MM.1S (cell line): ENCODE measurements at regions not wholly inside any gene's neighbourhood (a gene's known extent, or its start where the extent isn't known, plus 50 kb on each side); places are given as distances from the start of the nearest gene placed in this dataset.

Experiments used
- EZH2phosphoT487 ChIP-seq: fragments of 300-600 bp; sonication (generic); IDR thresholded peaks from 2 replicates; pipeline ENCODE4 v1.6.1; 2018; ENCODE audit warnings: antibody characterized with exemption, low read length
- TF ChIP-seq, protein P1 (sequence below): fragments of 300-600 bp; sonication (generic); IDR thresholded peaks from 2 replicates; pipeline ENCODE4 v1.5.1; 2016; ENCODE audit warnings: antibody characterized with exemption, low read length, mixed read lengths

DNA sequence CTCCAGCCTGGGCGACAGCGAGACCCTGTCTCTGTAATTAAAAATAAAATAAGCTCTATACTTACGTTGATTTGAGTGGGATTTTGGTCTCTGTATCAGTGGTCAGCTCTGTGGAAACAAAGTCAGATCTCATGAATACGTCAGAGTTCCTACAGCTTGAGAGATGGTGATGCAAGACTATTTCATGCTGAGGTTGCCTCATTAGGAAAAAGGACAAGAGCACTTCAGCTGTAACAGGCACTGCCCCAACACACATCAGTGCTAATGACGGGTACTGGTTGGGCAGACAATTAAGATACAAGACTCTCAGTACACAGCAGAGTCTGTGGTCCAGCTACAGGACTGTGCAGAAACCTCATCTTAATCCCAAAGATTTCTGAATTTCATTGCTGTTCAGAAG lies 246.4 kb upstream of the AMIGO2 start:
- TF ChIP-seq, protein P1, sequence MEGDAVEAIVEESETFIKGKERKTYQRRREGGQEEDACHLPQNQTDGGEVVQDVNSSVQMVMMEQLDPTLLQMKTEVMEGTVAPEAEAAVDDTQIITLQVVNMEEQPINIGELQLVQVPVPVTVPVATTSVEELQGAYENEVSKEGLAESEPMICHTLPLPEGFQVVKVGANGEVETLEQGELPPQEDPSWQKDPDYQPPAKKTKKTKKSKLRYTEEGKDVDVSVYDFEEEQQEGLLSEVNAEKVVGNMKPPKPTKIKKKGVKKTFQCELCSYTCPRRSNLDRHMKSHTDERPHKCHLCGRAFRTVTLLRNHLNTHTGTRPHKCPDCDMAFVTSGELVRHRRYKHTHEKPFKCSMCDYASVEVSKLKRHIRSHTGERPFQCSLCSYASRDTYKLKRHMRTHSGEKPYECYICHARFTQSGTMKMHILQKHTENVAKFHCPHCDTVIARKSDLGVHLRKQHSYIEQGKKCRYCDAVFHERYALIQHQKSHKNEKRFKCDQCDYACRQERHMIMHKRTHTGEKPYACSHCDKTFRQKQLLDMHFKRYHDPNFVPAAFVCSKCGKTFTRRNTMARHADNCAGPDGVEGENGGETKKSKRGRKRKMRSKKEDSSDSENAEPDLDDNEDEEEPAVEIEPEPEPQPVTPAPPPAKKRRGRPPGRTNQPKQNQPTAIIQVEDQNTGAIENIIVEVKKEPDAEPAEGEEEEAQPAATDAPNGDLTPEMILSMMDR: no peak
- TF ChIP-seq EZH2phosphoT487: no peak
